ENCODE measurements at regions not wholly inside any gene's neighbourhood (a gene's known extent, or its start where the extent isn't known, plus 50 kb on each side); places are given as distances from the start of the nearest gene placed in this dataset.

DNA sequence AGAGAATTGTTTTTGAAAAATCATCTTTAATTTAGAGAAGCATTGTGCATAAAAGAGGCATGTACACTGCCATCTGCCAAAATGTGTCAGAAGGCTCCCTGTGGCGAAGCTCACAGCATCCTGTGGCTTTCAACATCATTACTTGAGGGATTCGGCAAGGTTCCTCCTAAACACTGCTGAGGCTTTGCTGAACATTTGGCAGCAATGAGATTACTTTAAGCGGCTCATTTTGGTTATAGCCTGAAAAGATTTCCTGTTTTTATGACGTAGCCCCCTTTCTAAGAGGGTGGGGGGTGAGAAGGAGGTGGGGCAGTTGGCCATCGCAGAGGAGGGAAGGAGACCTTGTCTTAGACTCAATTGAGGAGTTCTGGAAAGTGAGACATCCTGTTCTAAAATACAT lies 469.4 kb downstream of the RASEF start:
- TF ChIP-seq POLR2AphosphoS5 (IDR thresholded peaks at IDR 0.05) (no peak), CTCF (IDR thresholded peaks at IDR 0.05) (no peak), POLR2A (IDR thresholded peaks at IDR 0.05) (no peak)

Data from breast epithelium (tissue), 3 donors.